Islet of Langerhans (tissue), 1 donor: ENCODE measurements at regions not wholly inside any gene's neighbourhood (a gene's known extent, or its start where the extent isn't known, plus 50 kb on each side); places are given as distances from the start of the nearest gene placed in this dataset.

Source experiments
- FAIRE-seq: peaks from one replicate; lab custom pipeline; 2011; peaks lifted over from hg19 to GRCh38; lab: Jason Lieb, UNC

DNA sequence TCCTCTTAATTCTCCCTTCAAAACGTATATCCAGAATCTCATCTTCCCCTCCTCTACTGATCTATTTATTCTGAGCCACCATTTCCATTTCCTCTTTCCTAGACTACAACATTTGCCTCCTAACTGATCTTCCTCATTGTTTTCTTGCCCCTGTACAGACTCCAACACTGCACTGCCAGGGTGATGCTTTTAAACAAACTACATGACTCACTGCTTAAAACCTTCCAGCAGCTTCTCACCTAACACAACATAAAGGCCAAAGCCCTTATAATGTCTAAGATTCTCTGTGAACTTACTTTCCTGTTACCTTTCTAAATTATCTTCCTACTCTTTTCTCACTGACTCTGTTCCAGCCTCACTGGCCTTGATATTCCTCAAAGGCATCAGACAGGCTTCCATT is 161.0 kb upstream of the HS3ST1 start:
- no peak for FAIRE-seq

DNA sequence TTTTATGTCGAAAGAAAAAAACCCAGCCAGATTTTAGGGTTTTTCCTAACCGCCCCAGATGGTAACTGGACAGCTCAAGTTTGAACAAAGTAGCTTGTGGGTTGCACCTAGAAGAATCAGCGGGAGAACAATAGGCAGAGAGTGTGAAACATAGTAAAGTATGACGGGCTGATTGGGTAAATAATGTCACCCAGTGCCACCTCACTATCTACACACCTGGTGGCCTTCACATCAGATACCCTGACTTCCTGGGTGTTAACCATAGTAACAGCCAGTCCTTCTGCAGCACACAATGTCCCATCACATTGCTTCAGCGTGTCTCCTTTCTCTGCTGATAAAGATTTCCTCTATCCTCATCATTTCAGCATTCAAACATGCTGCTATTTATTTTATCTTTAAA is 159.1 kb upstream of the HS3ST1 start:
- FAIRE-seq, result no peak

DNA sequence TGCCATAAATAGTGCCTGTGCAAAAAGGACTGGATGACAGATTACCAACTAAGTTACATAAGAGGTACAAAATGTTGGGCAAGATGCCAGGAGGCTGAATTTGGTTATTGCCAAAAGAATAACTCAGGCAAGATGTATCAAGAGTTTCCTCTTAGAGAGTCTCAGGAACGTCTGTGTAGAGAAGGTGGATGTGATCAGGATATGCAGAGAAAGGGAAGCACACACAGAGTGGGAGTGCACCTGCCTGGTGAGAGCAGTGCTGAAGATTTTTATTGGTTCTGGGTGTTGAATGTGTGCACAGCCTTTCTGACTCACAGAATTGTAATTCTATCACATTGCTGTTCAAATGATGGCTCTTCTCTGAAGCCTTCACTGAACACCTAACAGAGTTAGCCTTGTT is 156.8 kb upstream of the HS3ST1 start:
- no peak for FAIRE-seq

DNA sequence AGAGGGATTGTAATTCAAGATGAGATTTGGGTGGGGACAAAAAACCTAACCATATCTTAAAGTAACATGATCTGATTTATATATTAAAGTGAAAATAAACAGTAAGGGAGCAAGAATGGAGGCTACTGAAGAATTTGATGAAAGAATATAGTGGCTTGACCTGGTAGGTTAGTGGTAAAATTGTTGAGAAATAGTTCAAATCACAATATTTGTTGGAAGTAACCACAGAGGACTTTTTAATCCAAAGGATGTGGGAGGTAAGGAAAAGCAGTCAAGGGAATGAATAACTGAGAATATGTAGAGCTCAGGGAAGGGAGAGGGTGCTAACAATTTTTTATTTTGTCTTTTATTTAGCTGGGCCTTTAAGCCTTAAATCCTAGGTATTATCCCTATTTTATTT is 139.8 kb upstream of the HS3ST1 start:
- no peak for FAIRE-seq

DNA sequence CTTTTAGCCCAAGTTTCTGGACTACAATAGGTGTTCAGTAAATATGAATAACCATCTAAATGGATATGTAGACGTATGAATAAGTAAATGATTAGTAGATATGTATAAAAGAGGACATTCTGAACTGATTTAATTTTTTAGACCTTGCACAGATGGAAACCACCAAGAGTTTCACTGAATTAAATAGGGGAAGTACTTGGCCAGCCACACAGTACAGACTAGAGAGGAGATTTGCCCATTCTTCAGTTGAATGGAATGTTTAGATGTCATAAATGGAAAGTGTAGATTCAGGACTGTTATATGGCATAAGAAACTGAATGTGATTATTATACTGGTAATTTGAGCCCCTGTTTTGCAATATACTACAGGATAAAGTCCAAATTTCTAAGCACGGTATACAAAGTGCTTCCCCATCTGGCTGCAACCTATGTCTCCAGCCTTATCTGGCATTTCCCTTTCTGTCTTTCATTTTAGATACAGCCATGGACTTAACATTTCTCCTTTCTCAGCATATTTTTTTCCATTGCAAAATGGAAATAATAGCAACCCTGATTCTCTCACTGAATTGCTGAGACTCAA is 137.8 kb upstream of the HS3ST1 start:
- FAIRE-seq, result no peak

DNA sequence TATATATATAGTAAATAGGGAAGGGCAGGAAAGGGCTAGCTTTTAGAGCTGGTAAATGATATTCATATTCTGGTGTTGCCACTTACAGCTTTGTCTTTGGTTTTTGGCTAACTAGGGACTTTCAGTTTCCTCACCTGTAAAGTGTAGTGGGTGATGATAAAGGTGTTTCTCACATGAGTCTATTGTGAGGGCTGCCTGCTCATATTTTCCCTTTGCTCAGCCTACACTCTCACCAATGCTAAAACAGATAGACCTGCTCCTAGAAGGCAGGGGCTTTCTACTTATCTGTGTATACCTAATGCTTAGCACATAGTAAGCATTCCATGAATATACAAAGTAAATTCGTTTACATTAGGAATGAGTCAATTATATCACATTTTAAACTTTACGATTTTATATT is 137.2 kb upstream of the HS3ST1 start:
- no peak for FAIRE-seq

DNA sequence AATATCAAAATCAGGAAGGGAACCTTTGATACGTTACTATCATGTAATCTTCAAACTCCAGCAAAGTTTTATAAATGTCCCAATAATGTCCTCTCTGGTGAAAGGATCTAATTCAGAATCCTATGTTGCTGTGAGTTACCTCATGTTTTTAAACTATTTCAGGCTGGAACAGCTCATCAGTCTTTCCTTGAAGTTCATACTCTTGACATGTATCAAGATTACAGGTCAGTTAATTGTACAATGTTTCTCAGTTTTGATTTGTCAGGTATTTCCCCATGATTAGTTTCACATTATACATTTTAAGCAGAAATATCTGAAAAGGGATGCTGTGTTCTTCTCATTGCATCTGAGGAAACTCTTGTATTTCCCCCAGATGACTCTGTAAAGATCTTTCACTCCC is 136.5 kb upstream of the HS3ST1 start:
- no peak for FAIRE-seq

DNA sequence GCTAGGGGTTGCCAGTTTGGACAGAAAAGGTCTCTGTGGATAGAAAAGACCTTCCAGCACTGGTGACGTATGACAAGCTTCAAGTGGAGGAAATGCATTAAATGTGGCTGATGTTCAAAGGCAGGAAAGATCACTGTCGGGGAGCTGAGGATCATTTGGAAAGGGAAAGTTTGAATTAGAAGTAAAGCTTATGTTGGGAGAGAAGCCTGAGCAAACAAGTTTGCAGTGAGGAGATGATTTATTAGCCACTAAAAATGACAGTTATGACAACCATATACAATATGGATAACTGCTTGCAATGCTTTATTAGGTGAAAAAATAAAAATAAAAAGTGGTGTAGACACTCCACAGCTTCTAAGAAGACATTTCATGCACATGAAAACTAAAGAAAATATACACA is 135.3 kb upstream of the HS3ST1 start:
- FAIRE-seq, result no peak

DNA sequence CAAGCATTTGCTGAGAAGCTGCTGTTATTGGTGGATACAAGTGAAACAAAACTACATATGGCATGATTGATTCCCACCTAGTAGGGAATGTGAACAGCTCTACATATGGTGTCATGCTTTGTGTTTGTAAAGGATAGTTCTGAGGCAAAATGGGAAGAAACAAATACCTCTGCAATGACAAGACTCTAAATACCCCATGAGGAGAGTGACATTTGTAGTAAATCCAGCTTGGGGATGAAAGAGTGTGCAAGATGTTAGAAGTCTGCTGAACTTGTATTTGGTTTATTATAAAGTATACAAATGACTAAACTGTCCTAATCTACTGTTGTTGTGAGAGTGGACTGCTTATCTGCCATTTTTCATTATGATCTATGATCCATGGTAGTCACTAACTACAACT is 120.8 kb upstream of the HS3ST1 start:
- no peak for FAIRE-seq

DNA sequence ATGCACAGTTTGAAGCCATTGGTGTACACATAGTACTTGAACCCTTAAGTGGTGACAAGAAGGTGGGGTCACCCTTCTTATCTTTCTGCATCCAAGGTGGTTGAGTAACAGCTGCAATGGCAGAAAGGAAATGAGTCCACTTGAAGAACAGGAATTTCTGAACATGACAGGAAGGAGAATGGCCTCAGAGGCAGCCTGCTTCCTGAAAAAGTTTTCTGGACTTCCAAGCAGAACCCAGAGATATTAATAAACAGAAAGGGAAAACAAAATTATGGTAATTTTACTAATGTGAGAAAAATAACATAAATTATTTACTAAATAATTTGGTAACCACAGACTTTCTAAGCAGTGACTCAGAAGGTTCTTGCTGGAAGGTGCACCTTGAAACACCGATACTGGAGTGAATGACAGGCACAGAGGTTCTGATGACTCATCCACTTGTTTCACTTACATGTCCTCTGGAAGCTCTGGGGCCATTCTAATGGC is 119.9 kb upstream of the HS3ST1 start:
- FAIRE-seq, result peak; percentile 45

DNA sequence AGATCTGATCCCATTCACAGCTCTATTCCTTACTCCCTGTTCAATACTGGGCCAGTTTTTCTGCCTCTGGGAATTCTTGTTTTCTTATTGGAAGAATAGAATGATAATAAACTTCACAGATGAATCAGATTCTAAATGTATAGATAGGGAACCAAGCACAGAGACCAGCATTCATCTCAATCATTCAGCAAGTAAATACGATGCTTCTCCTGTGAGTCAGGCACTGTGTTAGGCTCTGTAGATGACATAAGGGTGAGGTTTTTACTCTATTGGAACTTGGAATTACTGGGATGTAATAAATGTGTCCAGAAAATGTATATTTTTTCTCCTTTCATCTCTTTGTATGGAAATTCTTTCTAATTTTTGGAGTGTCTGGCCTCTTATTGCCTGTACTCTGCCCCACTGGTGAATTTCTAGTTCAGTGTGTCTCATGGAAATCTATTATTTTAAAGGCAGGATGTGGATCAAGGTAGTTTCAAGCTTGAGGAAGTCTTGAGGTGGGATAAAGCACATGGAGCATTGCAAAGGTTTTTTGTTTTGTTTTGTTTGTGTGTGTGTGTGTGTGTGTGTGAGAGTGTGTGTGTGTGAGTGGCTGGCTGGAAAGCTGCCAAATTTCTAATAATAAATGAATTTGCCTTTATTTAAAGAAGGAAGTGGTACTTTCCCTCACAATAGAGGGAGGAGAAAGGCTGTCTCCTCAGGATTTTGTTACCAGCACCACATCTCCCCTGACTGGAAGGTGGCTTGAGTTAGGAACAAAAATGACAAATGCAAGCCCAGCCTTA is 117.9 kb upstream of the HS3ST1 start:
- no peak for FAIRE-seq

DNA sequence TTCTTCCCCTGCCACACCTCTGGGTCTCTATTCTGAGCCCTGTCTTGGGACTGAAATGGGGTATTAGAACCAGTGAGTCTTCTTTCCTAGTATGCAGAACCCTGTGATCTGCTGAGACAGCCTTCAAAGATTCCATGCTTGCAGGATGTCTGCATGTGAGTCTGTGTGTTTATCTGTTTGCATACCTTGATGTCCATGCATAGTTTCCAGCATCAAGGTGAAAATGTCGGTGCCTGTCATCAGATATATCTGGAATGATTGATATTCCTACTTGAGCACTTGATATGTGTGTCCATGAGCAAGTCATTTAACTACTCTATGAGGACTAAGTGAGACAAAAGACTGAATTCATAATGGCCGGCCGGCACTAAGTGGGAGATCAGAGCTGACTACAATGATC is 117.0 kb upstream of the HS3ST1 start:
- FAIRE-seq, result no peak

DNA sequence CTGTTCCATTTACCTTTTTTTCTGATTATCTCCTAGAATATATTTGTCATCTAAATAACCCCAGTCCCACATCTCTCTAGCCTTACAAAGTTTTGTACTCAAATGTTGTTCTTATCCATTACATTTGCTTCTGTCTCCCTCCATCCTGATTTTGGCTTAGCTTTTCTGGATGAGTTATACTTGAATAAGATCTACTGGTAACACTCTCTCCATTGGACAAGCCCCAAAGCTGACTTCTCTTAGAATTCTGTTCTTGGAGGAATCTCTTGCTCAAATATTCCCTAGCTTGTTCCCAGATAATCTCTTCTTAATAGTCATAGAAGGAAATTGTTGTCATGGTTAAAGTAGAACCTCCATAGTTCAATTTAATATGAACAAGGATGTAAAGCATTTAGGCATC is 115.5 kb upstream of the HS3ST1 start:
- no peak for FAIRE-seq

DNA sequence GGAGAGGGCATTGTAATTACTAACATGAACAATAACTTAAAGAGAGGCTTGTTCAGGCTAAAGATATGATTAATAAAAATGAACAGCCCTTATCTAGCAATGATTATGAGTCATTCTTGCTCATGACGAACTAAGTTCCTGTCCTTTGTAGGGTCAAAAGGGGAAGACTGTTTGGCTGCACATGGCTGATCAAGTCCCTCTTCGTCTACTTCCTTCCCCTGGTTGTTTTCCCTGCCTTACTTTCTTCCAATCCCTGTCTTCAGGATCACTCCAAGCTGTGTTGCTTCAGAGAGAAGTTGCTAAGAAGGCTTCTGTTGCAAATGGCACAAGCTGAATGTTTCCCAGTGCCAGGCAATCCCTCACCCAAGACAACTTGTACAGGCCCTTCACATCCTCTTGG is 115.0 kb upstream of the HS3ST1 start:
- no peak for FAIRE-seq

DNA sequence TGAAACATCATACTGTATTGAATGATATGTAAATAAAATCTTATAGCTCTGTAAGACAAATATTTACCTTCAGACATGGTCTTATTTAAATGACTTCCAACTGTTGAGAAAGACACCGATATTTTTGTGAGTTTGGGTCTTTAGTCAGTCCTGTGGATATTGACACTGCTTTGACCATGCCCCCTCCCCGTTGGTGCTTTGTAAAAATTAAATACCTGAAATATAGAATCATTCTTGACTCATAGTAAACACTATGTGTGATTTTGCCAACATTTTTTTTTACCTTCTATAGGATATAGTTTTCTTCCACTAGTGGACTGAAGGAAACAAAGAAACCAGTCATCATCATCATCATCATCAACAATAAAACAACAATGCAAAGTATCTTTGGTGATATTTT is 114.3 kb upstream of the HS3ST1 start:
- no peak for FAIRE-seq

DNA sequence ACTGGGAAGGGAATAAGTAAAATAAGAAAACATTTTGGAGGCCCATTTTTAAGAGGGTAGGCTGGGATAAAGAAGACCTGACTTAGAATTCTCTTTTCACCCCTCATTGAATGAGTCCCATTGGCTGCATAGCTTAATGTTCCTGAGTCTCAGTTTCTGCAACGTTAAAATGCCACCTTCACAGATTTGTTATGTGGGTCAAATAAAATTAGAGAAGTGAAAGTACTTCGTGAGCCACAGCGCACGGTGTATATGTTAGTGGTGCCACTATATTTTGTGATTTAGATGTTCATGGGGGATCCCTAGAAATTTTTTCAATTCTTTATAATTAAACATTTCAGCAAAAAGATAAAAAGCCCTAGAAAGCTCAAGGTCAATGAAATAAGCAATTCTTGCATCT is 109.2 kb upstream of the HS3ST1 start:
- FAIRE-seq, result no peak

DNA sequence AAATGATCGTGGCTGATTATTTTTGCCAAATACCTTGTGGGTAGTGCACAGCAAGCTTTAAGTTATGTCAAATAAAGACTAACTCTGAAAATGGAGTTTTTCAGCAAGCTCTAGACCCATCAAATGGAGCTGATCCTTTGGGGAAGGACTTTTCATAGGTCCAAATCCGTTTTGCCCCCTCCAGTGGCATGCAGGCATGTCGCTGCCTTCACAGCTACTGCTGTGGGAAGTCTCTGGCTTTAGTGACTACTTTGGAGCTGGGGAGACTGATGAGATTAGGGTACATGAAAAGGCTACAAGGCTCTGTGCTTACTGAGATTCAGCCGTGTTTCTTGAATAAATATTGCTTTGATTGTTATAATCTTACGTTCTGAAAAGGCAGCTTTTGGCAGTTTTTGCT is 106.6 kb upstream of the HS3ST1 start:
- FAIRE-seq, result no peak

DNA sequence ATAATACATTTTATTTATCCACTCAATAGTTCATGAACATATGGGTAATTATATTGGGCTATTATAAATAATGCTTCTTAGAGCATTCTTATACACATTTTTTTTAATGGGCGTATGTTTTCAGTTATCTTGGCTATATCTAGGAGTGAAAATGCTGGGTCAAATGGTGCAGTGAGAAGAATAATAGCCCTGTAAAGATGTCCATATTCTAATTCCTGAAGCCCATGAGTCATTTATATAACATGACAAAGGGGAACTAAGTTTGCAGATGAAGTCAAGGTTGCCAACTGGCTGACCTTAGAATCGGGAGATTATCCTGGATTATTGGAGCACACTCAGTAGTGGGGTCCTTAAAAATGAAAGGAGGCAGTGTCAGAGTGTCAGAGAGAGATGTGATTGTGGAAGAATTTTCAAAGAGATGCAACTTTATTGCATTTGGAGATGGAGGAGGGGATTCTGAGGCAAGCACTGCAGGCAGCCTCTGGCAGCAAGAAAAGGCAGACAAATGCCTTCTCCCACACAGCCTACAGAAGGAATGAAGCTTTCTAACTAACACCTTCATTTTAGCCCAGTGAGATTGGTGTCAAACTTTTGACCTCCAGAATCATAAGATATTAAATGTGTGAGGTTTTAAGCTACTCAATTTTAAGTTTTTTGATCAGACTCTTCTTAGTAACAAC is 106.1 kb upstream of the HS3ST1 start:
- no peak for FAIRE-seq

DNA sequence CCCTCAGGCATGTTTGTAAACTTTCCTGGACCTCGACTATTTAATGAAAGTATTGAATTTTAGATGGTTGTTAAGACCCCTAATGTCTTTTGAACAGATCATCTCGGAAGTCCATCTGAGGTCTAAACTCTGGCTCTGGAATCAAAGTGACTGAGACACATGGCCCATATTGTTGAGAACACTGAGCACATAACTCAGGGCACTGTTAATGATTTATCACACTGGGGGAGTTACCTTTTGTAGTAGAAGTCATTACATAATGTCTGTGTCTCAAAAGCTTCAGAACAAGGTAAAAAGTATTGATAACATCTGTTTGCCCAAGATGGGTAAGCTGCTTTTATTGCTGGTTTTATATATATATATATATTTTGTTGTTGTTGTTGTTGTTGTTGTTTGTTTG is 103.4 kb upstream of the HS3ST1 start:
- no peak for FAIRE-seq

DNA sequence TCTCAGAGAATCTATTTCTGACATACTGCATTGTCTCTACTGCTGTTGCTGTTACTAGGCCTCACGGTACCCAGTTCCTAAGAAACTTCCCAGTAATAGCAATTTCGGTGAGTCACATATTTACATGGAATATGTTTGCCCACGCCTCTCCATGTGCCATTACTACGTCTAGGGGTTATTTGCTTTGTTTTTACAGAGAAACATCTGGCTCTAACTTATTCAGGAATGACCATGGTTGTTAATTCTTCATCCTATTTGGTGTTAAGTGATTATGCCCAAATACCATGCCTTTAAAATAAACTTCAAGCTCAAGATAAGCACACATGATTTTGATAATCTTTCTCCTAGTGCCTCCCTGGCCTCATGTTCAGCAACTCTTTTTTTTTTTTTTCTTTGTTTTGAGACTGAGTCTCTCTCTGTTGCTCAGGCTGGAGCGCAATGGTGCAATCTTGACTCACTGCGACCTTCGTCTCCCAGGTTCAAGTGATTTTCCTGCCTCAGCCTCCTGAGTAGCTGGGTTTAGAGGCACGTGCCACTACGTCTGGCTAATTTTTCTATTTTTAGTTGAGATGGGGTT is 101.0 kb upstream of the HS3ST1 start:
- FAIRE-seq, result peak; percentile 90

DNA sequence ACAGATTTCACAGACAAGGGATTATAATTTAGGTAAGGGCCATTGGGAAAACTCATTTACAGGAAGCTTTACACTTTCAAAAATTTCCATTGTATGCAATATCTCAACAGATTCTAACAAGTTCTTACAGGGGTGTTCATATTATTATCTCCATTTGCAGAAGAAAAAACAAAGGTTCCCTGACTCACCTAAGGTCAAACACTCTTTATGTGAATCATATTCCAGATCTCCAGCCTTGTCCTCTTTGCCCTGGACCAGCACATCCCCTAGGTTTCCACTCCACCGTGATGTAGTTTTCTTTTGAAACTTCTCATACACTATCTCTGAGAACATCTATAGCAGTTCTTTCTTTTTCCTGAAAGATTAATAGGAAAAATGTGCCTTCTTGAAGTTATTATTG is 96.4 kb upstream of the HS3ST1 start:
- no peak for FAIRE-seq

DNA sequence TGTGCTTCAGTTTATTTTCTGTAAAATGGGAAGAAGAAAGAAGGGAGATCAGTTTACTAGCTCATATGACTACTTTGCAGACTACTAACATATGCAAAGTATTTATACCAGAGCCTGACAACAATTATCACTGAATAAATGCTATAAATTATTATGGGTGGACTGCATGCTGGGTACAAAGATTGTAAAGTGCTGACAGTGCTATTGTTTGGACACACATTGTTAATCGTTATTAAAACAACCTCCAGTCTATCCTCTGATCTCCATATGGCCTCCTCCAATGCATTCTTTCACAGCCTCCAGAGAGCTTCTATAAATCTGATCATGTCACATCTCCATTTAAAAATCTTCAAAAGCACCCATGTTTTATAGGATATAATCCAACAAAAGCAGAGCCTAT is 90.1 kb upstream of the HS3ST1 start:
- no peak for FAIRE-seq

DNA sequence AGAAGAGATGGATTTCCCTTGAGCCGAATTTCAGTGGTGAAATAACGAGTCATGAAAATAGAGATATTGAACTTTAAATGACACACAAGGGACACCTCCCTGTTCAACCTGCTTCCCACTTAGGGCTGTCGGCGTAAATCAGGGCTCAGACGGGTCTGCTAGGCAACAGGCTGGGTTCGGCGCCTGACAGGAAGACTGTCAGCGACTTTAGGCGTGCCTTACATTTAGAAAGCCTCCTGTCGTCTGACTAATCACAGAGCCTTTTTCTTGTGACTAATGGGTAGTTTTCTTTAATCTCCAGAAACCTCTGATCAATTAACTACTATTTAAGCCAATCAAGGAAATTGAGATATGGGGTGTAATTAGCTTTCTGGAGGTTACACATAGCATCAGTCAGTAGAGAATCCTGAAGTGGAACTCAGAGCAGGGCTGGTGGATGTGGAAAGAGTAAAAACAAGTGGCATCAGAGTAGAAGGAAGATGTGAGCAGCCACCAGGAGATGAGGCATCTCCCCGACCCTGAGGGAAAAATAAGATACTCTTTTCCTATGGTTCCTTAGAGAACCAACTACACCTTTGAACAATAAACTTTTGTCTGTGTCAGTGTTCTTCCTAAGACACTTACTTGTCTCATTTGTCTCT is 86.2 kb upstream of the HS3ST1 start:
- FAIRE-seq, result no peak
